GM12878 (cell line): ENCODE measurements at regions not wholly inside any gene's neighbourhood (a gene's known extent, or its start where the extent isn't known, plus 50 kb on each side); places are given as distances from the start of the nearest gene placed in this dataset.

Experiments
- ATAC-seq: fragments of 200-7000 bp; cut with Tn5 transposase; 3 replicates; pipeline ENCODE4 v1.9.1; 2020; ENCODE audit warnings: mild to moderate bottlenecking, moderate library complexity
- BruUV-seq: library from RNA; stranded (reverse); fragments of 400-500 nt; replicated peaks from 2 replicates; lab custom pipeline; 2021; lab: Mats Ljungman, UMichigan
- CTCF ChIA-PET: fragments of 300-600 bp; sonication (Branson Sonifier 250); formaldehyde crosslinking; extraction: SDS; loops from one replicate; lab custom pipeline; 2021; ENCODE audit warnings: inconsistent platforms; lab: Yijun Ruan, JAX
- POLR2A ChIA-PET: fragments of 350-600 bp; formaldehyde crosslinking; extraction: SDS; loops from one replicate; lab custom pipeline; 2021; ENCODE audit warnings: inconsistent platforms; lab: Charles Lee
- RAD21 ChIA-PET: fragments of 300-600 bp; sonication (Branson Sonifier 250); formaldehyde crosslinking; loops from one replicate; lab custom pipeline; 2023; ENCODE audit warnings: antibody characterized with exemption; ENCODE audit not compliant: unreplicated experiment; lab: Charles Lee
- SMC1A ChIA-PET: fragments of 300-600 bp; sonication (Branson Sonifier 250); formaldehyde crosslinking; loops from one replicate; lab custom pipeline; 2023; ENCODE audit not compliant: unreplicated experiment, uncharacterized antibody; lab: Charles Lee
- DNase-seq: peaks from one replicate; pipeline ENCODE4 v3.0.0-alpha.2; 2011; ENCODE audit warnings: low read depth, low spot score
- FAIRE-seq: peaks from 3 replicates; lab custom pipeline; 2011; peaks lifted over from hg19 to GRCh38; lab: Jason Lieb, UNC
- H2AFZ ChIP-seq: 2 replicates; pipeline ENCODE4 v1.6.0; 2011; ENCODE audit warnings: low read depth, low read length, control low read depth; ENCODE audit not compliant: control insufficient read depth
- H3K27ac ChIP-seq: 2 replicates; pipeline ENCODE4 v1.5.1; 2011; ENCODE audit warnings: control low read depth; ENCODE audit not compliant: control insufficient read depth, insufficient read depth
- H3K27me3 ChIP-seq, 2 experiments: replicated peaks in 1 of 2; 2 replicates each; pipeline versions ENCODE4 v1.6.0 to v1.6.1; 2011; ENCODE audit warnings: low read length in 1 of 2; ENCODE audit not compliant: control insufficient read depth in 2 of 2, insufficient read depth in 2 of 2
- H3K36me3 ChIP-seq, 2 experiments: 2 replicates each; pipeline ENCODE4 v1.5.1; 2011; ENCODE audit warnings: low read length in 1 of 2; ENCODE audit not compliant: control insufficient read depth in 2 of 2, insufficient read depth in 2 of 2
- H3K4me1 ChIP-seq: 2 replicates; pipeline ENCODE4 v1.6.1; 2011; ENCODE audit warnings: mild to moderate bottlenecking, low read length, moderate library complexity, mixed read lengths; ENCODE audit not compliant: control insufficient read depth, insufficient read depth
- H3K4me2 ChIP-seq: 2 replicates; pipeline ENCODE4 v1.6.0; 2011; ENCODE audit warnings: control low read depth; ENCODE audit not compliant: control insufficient read depth, insufficient read depth
- H3K4me3 ChIP-seq: fragments of 200-600 bp; sonication (generic); 2 replicates; pipeline ENCODE4 v1.5.1; 2016
- H3K79me2 ChIP-seq: 2 replicates; pipeline ENCODE4 v1.6.0; 2011; ENCODE audit warnings: low read length; ENCODE audit not compliant: control insufficient read depth, insufficient read depth
- H3K9ac ChIP-seq: 2 replicates; pipeline ENCODE4 v1.8.0; 2011; ENCODE audit warnings: low read length, control low read depth, mixed read lengths; ENCODE audit not compliant: control insufficient read depth, insufficient read depth
- H3K9me3 ChIP-seq: replicated peaks from 3 replicates; pipeline ENCODE4 v1.5.1; 2011; ENCODE audit warnings: mild to moderate bottlenecking, low read length; ENCODE audit not compliant: control insufficient read depth, insufficient read depth
- H4K20me1 ChIP-seq: 2 replicates; pipeline ENCODE4 v1.6.0; 2011; ENCODE audit not compliant: control insufficient read depth, insufficient read depth
- ATF3 ChIP-seq: IDR thresholded peaks from 2 replicates; pipeline ENCODE4 v1.6.1; 2011; ENCODE audit warnings: low read depth, mild to moderate bottlenecking, low read length, moderate library complexity, borderline replicate concordance; ENCODE audit errors: extremely low read depth
- BMI1 ChIP-seq: fragments of 450-650 bp; IDR thresholded peaks from 2 replicates; pipeline ENCODE4 v1.6.1; 2016; ENCODE audit warnings: mild to moderate bottlenecking, moderate library complexity, borderline replicate concordance
- BRCA1 ChIP-seq: IDR thresholded peaks from 2 replicates; pipeline ENCODE4 v1.6.1; 2011; ENCODE audit warnings: low read depth, low read length, improper control_type of control experiment
- HDAC2 ChIP-seq: fragments of 200-600 bp; sonication (generic); IDR thresholded peaks from 2 replicates; pipeline ENCODE4 v1.6.1; 2017
- KDM1A ChIP-seq: fragments of 200-600 bp; sonication (generic); IDR thresholded peaks from 2 replicates; pipeline ENCODE4 v1.6.1; 2016; ENCODE audit warnings: borderline replicate concordance
- KLF5 ChIP-seq: fragments of 450-650 bp; IDR thresholded peaks from 2 replicates; pipeline ENCODE4 v1.6.1; 2014; ENCODE audit warnings: mild to moderate bottlenecking; ENCODE audit not compliant: partially characterized antibody
- MTA2 ChIP-seq: fragments of 450-650 bp; IDR thresholded peaks from 2 replicates; pipeline ENCODE4 v1.6.1; 2016; ENCODE audit warnings: low read depth, mild to moderate bottlenecking, moderate library complexity
- RCOR1 ChIP-seq: conservative IDR thresholded peaks from 2 replicates; pipeline ENCODE4 v1.6.1; 2012; ENCODE audit warnings: low read depth, low read length, improper control_type of control experiment
- RELB ChIP-seq: fragments of 450-650 bp; IDR thresholded peaks from 2 replicates; pipeline ENCODE4 v1.6.1; 2017; ENCODE audit warnings: low read depth, mild to moderate bottlenecking, moderate library complexity
- SMARCA5 ChIP-seq: fragments of 450-650 bp; IDR thresholded peaks from 2 replicates; pipeline ENCODE4 v1.6.1; 2017; ENCODE audit warnings: mild to moderate bottlenecking
- ZNF207 ChIP-seq: fragments of 450-650 bp; IDR thresholded peaks from 2 replicates; pipeline ENCODE4 v1.6.1; 2014; ENCODE audit warnings: antibody characterized with exemption, mild to moderate bottlenecking, borderline replicate concordance
- ZNF24 ChIP-seq: fragments of 450-650 bp; IDR thresholded peaks from 2 replicates; pipeline ENCODE4 v1.6.1; 2017; ENCODE audit warnings: antibody characterized with exemption, mild to moderate bottlenecking
- ZNF274 ChIP-seq: IDR thresholded peaks from one replicate; pipeline ENCODE4 v1.8.0; 2011; ENCODE audit not compliant: insufficient read length, insufficient read depth
- WGBS: methylation state at CpG from one replicate; pipeline ENCODE4 v1.1.6; 2016; ENCODE audit warnings: low lambda C conversion rate; ENCODE audit not compliant: insufficient replicate concordance, insufficient coverage; ENCODE audit errors: missing lambda C conversion rate; 5-methylcytosine and 5-hydroxymethylcytosine counted together
- in situ Hi-C: fragments of 300-500 bp; cut with MboI; formaldehyde crosslinking; loops from 9 replicates; pipeline ENCODE4 v1.14.3; 2018; ENCODE audit warnings: mixed read lengths
- intact Hi-C: fragments of 100-400 bp; cut with micrococcal nuclease; formaldehyde crosslinking; loops from one replicate; pipeline ENCODE4 v1.14.2; 2022; ENCODE audit not compliant: unreplicated experiment
- TF ChIP-seq, protein P1 (sequence below), 3 experiments: IDR thresholded peaks in 2 of 3; conservative IDR thresholded peaks in 1 of 3; 2 replicates each; pipeline ENCODE4 v1.5.1; 2011; ENCODE audit warnings: low read depth in 3 of 3, low read length in 3 of 3, mild to moderate bottlenecking in 3 of 3, control low read depth in 2 of 3, moderate library complexity in 2 of 3, inconsistent platforms in 1 of 3, mixed read lengths in 1 of 3; ENCODE audit not compliant: control insufficient read depth in 2 of 3, insufficient read depth in 1 of 3; ENCODE audit errors: extremely low read depth in 1 of 3
- TF ChIP-seq, protein P2 (sequence below): IDR thresholded peaks from 2 replicates; pipeline ENCODE4 v1.6.1; 2012; ENCODE audit warnings: low read depth, low read length, improper control_type of control experiment

DNA sequence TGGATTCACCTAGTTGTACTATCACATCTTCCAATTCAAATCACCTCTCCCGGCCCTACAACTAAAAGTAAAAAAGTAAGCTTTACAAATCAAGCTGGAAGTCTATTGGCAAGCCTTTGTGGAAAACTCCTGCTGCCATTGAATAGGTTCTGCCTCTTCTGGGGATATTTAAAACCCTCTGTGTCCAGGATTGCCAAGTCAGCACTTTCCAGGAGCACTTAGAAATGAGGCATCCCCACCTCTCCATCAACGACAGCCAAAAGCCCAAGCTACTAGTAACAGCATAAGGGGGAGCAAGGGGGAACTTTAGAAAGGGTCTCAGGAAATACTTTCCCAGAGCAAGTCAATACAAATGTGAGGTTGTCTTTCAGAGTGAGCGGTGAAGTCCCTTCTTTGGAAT lies 85.0 kb upstream of the OBI1 start:
- BruUV-seq: no TSS peak
- DNase-seq (no peak), ATAC-seq (no peak), FAIRE-seq (no peak)
- no peaks in the 10 kb centered on the region for H3K36me3 ChIP-seq
- ChIA-PET POLR2A (no interaction called here), CTCF (interaction anchor here (1.5 kb wide), 1 partner anchor 17 kb away, joined by 3 read pairs; no protein-coding TSS in a partner anchor), SMC1A (no interaction called here), RAD21 (no interaction called here)
- no peak overlapping the region for H3K4me2 ChIP-seq
- TF ChIP-seq MTA2 (no peak), HDAC2 (no peak), ATF3 (no peak), ZNF24 (no peak), BMI1 (no peak), RCOR1 (no peak), BRCA1 (no peak), ZNF207 (no peak), ZNF274 (no peak), KDM1A (no peak), KLF5 (no peak), RELB (no peak), SMARCA5 (no peak)
- TF ChIP-seq, protein P1, sequence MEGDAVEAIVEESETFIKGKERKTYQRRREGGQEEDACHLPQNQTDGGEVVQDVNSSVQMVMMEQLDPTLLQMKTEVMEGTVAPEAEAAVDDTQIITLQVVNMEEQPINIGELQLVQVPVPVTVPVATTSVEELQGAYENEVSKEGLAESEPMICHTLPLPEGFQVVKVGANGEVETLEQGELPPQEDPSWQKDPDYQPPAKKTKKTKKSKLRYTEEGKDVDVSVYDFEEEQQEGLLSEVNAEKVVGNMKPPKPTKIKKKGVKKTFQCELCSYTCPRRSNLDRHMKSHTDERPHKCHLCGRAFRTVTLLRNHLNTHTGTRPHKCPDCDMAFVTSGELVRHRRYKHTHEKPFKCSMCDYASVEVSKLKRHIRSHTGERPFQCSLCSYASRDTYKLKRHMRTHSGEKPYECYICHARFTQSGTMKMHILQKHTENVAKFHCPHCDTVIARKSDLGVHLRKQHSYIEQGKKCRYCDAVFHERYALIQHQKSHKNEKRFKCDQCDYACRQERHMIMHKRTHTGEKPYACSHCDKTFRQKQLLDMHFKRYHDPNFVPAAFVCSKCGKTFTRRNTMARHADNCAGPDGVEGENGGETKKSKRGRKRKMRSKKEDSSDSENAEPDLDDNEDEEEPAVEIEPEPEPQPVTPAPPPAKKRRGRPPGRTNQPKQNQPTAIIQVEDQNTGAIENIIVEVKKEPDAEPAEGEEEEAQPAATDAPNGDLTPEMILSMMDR (IDR thresholded peaks at IDR 0.05 in 2 of 3, conservative IDR thresholded peaks at IDR 0.05 in 1 of 3; ENCODE audit: control insufficient read depth in 2 of 3, extremely low read depth in 1 of 3, insufficient read depth in 1 of 3, low read depth in 3 of 3, low read length in 3 of 3): no peak
- TF ChIP-seq, protein P2, sequence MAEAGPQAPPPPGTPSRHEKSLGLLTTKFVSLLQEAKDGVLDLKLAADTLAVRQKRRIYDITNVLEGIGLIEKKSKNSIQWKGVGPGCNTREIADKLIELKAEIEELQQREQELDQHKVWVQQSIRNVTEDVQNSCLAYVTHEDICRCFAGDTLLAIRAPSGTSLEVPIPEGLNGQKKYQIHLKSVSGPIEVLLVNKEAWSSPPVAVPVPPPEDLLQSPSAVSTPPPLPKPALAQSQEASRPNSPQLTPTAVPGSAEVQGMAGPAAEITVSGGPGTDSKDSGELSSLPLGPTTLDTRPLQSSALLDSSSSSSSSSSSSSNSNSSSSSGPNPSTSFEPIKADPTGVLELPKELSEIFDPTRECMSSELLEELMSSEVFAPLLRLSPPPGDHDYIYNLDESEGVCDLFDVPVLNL: no peak
- WGBS: 42% methylated on average over 3 of the region's 3 CpGs
- H3K9ac ChIP-seq: no peak overlapping the region
- H3K9me3 ChIP-seq: no peaks in the 10 kb centered on the region
- H4K20me1 ChIP-seq: no peaks in the 10 kb centered on the region
- H3K27me3 ChIP-seq: no peaks in the 10 kb centered on the region
- no peaks in the 10 kb centered on the region for H3K4me1 ChIP-seq
- H3K27ac ChIP-seq: no peak overlapping the region
- no peak overlapping the region for H3K4me3 ChIP-seq
- H2AFZ ChIP-seq: no peak overlapping the region
- H3K79me2 ChIP-seq: no peaks in the 10 kb centered on the region
- intact Hi-C loops (no loop called here), in situ Hi-C loops (no loop called here)
